ENCODE measurements at regions not wholly inside any gene's neighbourhood (a gene's known extent, or its start where the extent isn't known, plus 50 kb on each side); places are given as distances from the start of the nearest gene placed in this dataset.

DNA sequence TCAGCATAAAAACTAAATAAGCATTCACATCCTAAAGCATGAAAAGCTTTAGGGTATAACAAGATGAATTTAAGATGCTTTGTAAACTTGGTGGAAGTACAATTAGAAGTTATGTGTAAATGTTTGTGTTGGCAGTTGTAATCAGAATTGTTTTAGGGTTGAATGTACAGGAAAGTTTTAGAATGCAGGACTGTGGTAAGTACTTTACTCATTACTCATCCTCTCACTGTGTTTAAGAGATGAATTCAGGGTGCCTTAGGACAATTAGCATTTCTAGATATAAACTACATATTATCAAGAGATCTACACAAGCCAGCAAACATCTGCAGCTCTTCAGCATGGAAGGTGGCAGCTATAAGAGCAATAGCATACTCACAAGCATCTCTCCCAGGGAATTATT, 77.5 kb upstream of the ELOVL6 start:
- H2AFZ ChIP-seq (ENCODE audit: insufficient read depth, low read length, poor library complexity) = no peak overlapping the region
- H4K8ac ChIP-seq (ENCODE audit: low read depth, low read length) = no peak overlapping the region
- no peak overlapping the region for H2AK5ac ChIP-seq (ENCODE audit: low read length)
- H2BK12ac ChIP-seq (ENCODE audit: low read length) = no peak overlapping the region
- no peak overlapping the region for H3K27ac ChIP-seq (ENCODE audit: low read depth, low read length)
- H4K91ac ChIP-seq (ENCODE audit: low read depth, low read length) = no peak overlapping the region
- no peak overlapping the region for H3K14ac ChIP-seq (ENCODE audit: low read length)
- H3K9ac ChIP-seq (ENCODE audit: low read length) = no peak overlapping the region
- H3K4me2 ChIP-seq (ENCODE audit: low read length) = no peak overlapping the region
- no peaks in the 10 kb centered on the region for H3K79me1 ChIP-seq (ENCODE audit: low read length)
- DNase-seq = no peak
- no peaks in the 10 kb centered on the region for H3K27me3 ChIP-seq (ENCODE audit: insufficient read depth, low read length)
- H3K9me3 ChIP-seq (ENCODE audit: insufficient read depth, low read depth, low read length) = no peaks in the 10 kb centered on the region
- no peak overlapping the region for H3K4me3 ChIP-seq (ENCODE audit: low read depth, low read length)
- H3K79me2 ChIP-seq (ENCODE audit: control insufficient read depth, insufficient read depth, low read length, poor library complexity) = no peaks in the 10 kb centered on the region
- no peak overlapping the region for H2BK5ac ChIP-seq (ENCODE audit: low read depth, low read length, poor library complexity)
- H3K4ac ChIP-seq (ENCODE audit: low read depth, low read length) = no peak overlapping the region
- no peak overlapping the region for H2BK120ac ChIP-seq (ENCODE audit: insufficient read depth, low read length, poor library complexity)
- no peaks in the 10 kb centered on the region for H3K36me3 ChIP-seq (ENCODE audit: control insufficient read depth in 1 of 2, insufficient read depth in 2 of 2, low read length in 2 of 2)
- H3K18ac ChIP-seq (ENCODE audit: low read length) = no peak overlapping the region
- no peak overlapping the region for H4K12ac ChIP-seq (ENCODE audit: low read depth, low read length)
- no peaks in the 10 kb centered on the region for H3K4me1 ChIP-seq (ENCODE audit: control insufficient read depth in 1 of 2, insufficient read depth in 2 of 2, low read length in 2 of 2)
- H3K23ac ChIP-seq (ENCODE audit: low read length) = no peak overlapping the region

DNA sequence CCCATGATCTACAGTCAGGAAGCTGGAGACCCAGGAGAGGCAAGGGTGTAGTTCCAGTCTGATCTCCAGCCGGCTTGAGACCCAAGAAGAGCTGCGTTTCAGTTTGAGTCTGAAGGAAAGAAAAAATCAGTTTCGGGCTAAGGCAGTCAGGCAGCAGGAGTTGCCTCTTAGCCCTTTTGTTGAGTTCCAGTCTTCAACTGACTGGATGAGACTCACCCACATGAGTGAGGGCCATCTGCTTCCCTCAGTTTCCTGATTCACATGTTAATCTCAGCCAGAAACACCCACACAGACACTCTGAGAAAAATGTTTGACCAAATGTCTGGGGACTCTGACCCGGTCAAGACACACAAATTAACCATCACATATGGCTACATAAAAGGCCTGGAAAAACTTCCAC, 73.6 kb upstream of the ELOVL6 start:
- Histone ChIP-seq H2AFZ (ENCODE audit: insufficient read depth, low read length, poor library complexity) (no peak overlapping the region), H3K4ac (ENCODE audit: low read depth, low read length) (no peak overlapping the region), H3K79me2 (ENCODE audit: control insufficient read depth, insufficient read depth, low read length, poor library complexity) (no peaks in the 10 kb centered on the region), H3K27me3 (ENCODE audit: insufficient read depth, low read length) (no peaks in the 10 kb centered on the region), H3K4me1 (ENCODE audit: control insufficient read depth in 1 of 2, insufficient read depth in 2 of 2, low read length in 2 of 2) (no peaks in the 10 kb centered on the region), H3K27ac (ENCODE audit: low read depth, low read length) (no peak overlapping the region), H3K9me3 (ENCODE audit: insufficient read depth, low read depth, low read length) (no peaks in the 10 kb centered on the region), H3K14ac (ENCODE audit: low read length) (no peak overlapping the region), H4K8ac (ENCODE audit: low read depth, low read length) (no peak overlapping the region), H3K4me3 (ENCODE audit: low read depth, low read length) (no peak overlapping the region), H3K9ac (ENCODE audit: low read length) (no peak overlapping the region), H4K12ac (ENCODE audit: low read depth, low read length) (no peak overlapping the region), H2AK5ac (ENCODE audit: low read length) (no peak overlapping the region), H3K23ac (ENCODE audit: low read length) (no peak overlapping the region), H2BK120ac (ENCODE audit: insufficient read depth, low read length, poor library complexity) (no peak overlapping the region), H2BK5ac (ENCODE audit: low read depth, low read length, poor library complexity) (no peak overlapping the region), H3K4me2 (ENCODE audit: low read length) (no peak overlapping the region), H2BK12ac (ENCODE audit: low read length) (no peak overlapping the region), H3K79me1 (ENCODE audit: low read length) (no peaks in the 10 kb centered on the region), H4K91ac (ENCODE audit: low read depth, low read length) (no peak overlapping the region), H3K36me3 (ENCODE audit: control insufficient read depth in 1 of 2, insufficient read depth in 2 of 2, low read length in 2 of 2) (no peaks in the 10 kb centered on the region), H3K18ac (ENCODE audit: low read length) (no peak overlapping the region)
- WGBS (ENCODE audit: extremely low coverage, insufficient coverage, insufficient read length) = no CpG with 5 or more reads among the region's 4 CpGs
- DNase-seq = no peak

DNA sequence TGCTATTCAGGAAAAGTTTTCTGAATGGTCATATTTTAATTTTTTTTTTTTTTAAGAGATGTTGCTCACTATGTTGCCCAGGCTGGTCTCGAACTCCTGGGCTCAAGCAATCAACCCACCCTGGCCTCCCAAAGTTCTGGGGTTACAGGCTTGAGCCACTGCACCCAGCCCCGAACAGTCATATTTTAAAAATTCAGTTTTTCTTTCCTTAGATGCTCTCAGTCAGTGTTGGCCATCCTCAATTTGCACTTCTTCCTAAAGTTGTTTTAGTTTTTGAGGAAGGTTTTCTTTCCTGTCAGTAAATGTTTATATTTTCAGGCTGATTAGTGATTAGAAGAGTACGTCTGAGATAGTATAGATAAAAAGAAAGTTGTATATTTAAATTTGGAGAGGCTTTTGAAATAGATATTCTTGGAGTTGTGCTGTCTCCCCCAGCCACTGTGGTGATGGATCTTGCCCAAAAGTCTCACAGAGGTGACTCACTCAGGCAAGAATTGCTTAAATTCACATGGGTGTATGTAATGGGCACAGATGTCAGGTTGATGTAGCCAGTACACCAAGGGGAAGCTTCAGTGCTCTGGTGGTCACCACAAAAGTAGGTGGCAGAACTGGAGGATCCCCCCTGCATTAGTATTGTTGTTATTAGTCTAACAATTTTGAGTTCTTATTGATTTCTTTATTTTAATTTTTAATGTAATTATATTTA, 72.2 kb upstream of the ELOVL6 start:
- WGBS (ENCODE audit: extremely low coverage, insufficient coverage, insufficient read length) = 57% methylated on average over 1 of the region's 3 CpGs
- Histone ChIP-seq H4K91ac (ENCODE audit: low read depth, low read length) (no peak overlapping the region), H4K8ac (ENCODE audit: low read depth, low read length) (no peak overlapping the region), H3K4me2 (ENCODE audit: low read length) (no peak overlapping the region), H2AK5ac (ENCODE audit: low read length) (no peak overlapping the region), H3K9me3 (ENCODE audit: insufficient read depth, low read depth, low read length) (no peaks in the 10 kb centered on the region), H2BK12ac (ENCODE audit: low read length) (no peak overlapping the region), H2BK5ac (ENCODE audit: low read depth, low read length, poor library complexity) (no peak overlapping the region), H3K18ac (ENCODE audit: low read length) (no peak overlapping the region), H3K36me3 (ENCODE audit: control insufficient read depth in 1 of 2, insufficient read depth in 2 of 2, low read length in 2 of 2) (no peaks in the 10 kb centered on the region), H3K23ac (ENCODE audit: low read length) (no peak overlapping the region), H3K79me1 (ENCODE audit: low read length) (no peaks in the 10 kb centered on the region), H2BK120ac (ENCODE audit: insufficient read depth, low read length, poor library complexity) (no peak overlapping the region), H4K12ac (ENCODE audit: low read depth, low read length) (no peak overlapping the region), H3K4me1 (ENCODE audit: control insufficient read depth in 1 of 2, insufficient read depth in 2 of 2, low read length in 2 of 2) (no peaks in the 10 kb centered on the region), H3K9ac (ENCODE audit: low read length) (no peak overlapping the region), H3K4ac (ENCODE audit: low read depth, low read length) (no peak overlapping the region), H2AFZ (ENCODE audit: insufficient read depth, low read length, poor library complexity) (no peak overlapping the region), H3K14ac (ENCODE audit: low read length) (no peak overlapping the region), H3K27ac (ENCODE audit: low read depth, low read length) (no peak overlapping the region), H3K27me3 (ENCODE audit: insufficient read depth, low read length) (no peaks in the 10 kb centered on the region), H3K79me2 (ENCODE audit: control insufficient read depth, insufficient read depth, low read length, poor library complexity) (no peaks in the 10 kb centered on the region), H3K4me3 (ENCODE audit: low read depth, low read length) (no peak overlapping the region)
- no peak for DNase-seq

DNA sequence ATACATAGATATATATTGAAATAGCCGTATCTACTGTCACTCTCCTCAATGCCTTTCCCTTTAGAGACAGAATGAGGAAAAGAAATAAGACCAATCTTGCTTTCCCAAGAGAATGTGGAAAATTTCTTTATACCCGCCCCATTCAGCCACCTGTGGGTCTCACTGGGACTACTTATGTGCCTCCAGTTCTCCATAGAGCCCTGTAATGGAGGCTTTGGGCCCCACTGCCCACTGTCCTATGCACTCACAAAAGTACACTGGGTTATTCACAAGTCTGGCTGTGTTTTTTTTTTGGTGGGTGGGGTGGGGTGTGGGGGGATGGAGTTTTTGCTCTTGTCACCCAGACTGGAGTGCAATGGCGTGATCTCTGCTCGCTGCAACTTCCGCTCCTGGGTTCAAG, 70.4 kb upstream of the ELOVL6 start:
- H3K4me3 ChIP-seq (ENCODE audit: low read depth, low read length) = no peak overlapping the region
- no peak overlapping the region for H3K18ac ChIP-seq (ENCODE audit: low read length)
- WGBS (ENCODE audit: extremely low coverage, insufficient coverage, insufficient read length) = no CpG with 5 or more reads among the region's 5 CpGs
- no peak for DNase-seq
- H3K4ac ChIP-seq (ENCODE audit: low read depth, low read length) = no peak overlapping the region
- H4K12ac ChIP-seq (ENCODE audit: low read depth, low read length) = no peak overlapping the region
- H3K27me3 ChIP-seq (ENCODE audit: insufficient read depth, low read length) = no peaks in the 10 kb centered on the region
- H2AK5ac ChIP-seq (ENCODE audit: low read length) = no peak overlapping the region
- no peak overlapping the region for H3K14ac ChIP-seq (ENCODE audit: low read length)
- H3K9me3 ChIP-seq (ENCODE audit: insufficient read depth, low read depth, low read length) = no peaks in the 10 kb centered on the region
- no peaks in the 10 kb centered on the region for H3K79me1 ChIP-seq (ENCODE audit: low read length)
- H3K27ac ChIP-seq (ENCODE audit: low read depth, low read length) = no peak overlapping the region
- H4K91ac ChIP-seq (ENCODE audit: low read depth, low read length) = no peak overlapping the region
- H3K79me2 ChIP-seq (ENCODE audit: control insufficient read depth, insufficient read depth, low read length, poor library complexity) = no peaks in the 10 kb centered on the region
- no peak overlapping the region for H3K23ac ChIP-seq (ENCODE audit: low read length)
- no peaks in the 10 kb centered on the region for H3K4me1 ChIP-seq (ENCODE audit: control insufficient read depth in 1 of 2, insufficient read depth in 2 of 2, low read length in 2 of 2)
- H3K9ac ChIP-seq (ENCODE audit: low read length) = no peak overlapping the region
- no peak overlapping the region for H3K4me2 ChIP-seq (ENCODE audit: low read length)
- no peak overlapping the region for H2AFZ ChIP-seq (ENCODE audit: insufficient read depth, low read length, poor library complexity)
- no peak overlapping the region for H2BK120ac ChIP-seq (ENCODE audit: insufficient read depth, low read length, poor library complexity)
- H3K36me3 ChIP-seq (ENCODE audit: control insufficient read depth in 1 of 2, insufficient read depth in 2 of 2, low read length in 2 of 2) = no peaks in the 10 kb centered on the region
- no peak overlapping the region for H4K8ac ChIP-seq (ENCODE audit: low read depth, low read length)
- no peak overlapping the region for H2BK5ac ChIP-seq (ENCODE audit: low read depth, low read length, poor library complexity)
- H2BK12ac ChIP-seq (ENCODE audit: low read length) = no peak overlapping the region
